GM19193 (cell line): ENCODE measurements at regions not wholly inside any gene's neighbourhood (a gene's known extent, or its start where the extent isn't known, plus 50 kb on each side); places are given as distances from the start of the nearest gene placed in this dataset.

Experiments used
- POLR2A ChIP-seq: IDR thresholded peaks from 4 replicates; pipeline ENCODE4 v1.6.1; 2011; ENCODE audit not compliant: insufficient read depth, insufficient read length; ENCODE audit errors: extremely low read depth

DNA sequence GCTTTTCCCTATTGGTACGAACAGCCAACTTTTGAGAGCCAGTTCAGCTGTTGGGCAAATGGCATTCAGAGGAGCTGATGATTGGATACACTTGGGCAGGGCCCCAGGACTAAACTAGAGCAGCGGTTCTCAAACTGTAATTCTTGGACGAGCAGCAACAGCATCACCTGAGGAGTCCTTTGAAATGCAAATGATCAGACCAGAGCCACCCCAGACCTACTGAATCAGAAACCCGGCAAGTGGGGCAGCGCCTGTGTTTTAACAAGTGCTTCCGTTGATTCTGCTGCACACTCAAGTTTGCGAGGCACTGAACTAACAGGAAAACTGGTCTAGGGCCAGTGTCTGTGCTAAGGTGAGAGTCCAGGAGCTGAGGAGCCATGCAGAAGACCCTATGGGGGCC is 239.7 kb downstream of the UACA start:
- TF ChIP-seq POLR2A = no peak

- TF ChIP-seq POLR2A = no peak
These were observed 240.2 kb downstream of the UACA start for GRCh38 chr15:70523192-70523591.

- no peak for TF ChIP-seq POLR2A
These were observed 240.9 kb downstream of the UACA start for GRCh38 chr15:70522323-70522966.

- TF ChIP-seq POLR2A = no peak
These were observed 241.6 kb downstream of the UACA start for GRCh38 chr15:70521576-70522322.

- TF ChIP-seq POLR2A = no peak
These were observed 243.7 kb downstream of the UACA start for GRCh38 chr15:70519616-70520015.

DNA sequence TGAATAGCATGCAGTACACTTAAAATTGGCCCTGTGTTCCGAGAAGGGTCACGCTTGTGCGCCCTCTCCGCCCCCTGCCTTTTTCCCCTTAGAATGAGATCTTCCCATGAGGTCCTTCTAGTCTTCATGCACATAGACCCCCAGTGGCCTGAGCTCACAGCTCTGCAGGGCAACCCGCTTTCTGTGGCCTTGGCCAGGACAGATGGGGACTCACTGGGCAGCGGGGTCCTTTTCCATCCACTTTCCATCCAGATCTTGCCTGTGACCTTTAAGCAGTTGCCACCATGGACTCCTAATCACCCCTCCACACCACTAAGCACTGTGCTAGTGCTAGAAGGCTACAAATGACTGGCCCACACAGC is 244.4 kb downstream of the UACA start:
- TF ChIP-seq POLR2A = no peak

- TF ChIP-seq POLR2A = no peak
These were observed 245.0 kb downstream of the UACA start for GRCh38 chr15:70518201-70519003.

DNA sequence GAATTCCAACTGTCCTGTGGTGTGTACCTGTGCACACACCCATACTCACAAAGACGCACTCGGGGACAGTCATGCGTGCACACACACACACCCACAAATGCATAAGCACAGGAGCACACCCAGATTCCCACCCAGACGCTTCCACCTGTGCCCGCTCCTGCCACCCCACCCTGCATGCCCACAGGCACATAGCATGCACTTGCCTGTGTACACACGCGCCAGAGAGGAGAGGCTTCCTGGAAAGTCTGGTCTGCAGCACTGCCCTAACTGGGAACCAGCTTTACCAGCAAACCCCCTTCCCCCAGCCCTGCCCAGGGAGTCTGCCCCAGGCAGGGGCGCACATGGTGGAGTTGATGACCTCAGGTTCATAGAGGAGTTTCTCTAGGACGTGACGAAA is 246.2 kb downstream of the UACA start:
- TF ChIP-seq POLR2A = no peak

- no peak for TF ChIP-seq POLR2A
These were observed 246.8 kb downstream of the UACA start for GRCh38 chr15:70516408-70517193.

DNA sequence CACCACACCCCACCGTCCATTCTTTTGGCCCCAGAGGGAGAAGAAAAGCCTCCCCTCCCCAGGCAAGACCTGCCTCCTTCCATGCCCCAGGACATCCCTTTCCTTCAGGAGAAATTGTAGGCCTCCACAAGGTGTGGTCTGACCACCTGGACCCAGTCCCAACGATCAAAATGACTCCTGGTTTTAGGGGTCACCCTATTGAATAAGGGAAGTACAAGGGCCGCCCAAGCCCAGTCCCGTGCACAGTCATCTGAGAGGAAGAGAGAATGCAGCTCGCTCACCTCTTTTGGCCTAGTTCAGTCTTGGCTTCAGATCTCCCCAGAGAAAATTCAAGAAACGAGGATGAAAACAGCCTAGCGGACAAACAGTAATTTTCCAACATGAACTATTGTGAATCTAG is 249.1 kb downstream of the UACA start:
- no peak for TF ChIP-seq POLR2A

DNA sequence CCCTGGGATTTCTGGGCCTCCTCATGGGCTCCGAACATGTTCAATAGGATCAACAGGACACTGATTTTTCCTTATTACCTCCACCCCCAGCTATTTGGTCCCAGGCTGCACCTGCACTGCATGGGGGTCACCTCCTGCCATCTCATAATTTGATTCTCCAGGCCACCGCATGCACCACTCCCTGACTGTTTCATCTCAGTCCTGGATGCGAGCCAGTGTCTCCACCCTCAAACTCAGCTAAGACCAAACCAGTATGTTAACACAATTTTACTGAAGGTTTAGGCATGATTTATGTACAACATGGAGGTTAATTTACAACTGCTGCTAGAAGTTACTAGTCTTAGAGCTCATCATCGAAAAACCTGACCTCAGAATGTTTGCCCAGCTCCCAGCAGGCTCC is 249.5 kb downstream of the UACA start:
- no peak for TF ChIP-seq POLR2A

- TF ChIP-seq POLR2A = no peak
These were observed 250.5 kb downstream of the UACA start for GRCh38 chr15:70512772-70513362.

GRCh38 chr15:70510433-70510832 is 252.9 kb downstream of the UACA start:
- no peak for TF ChIP-seq POLR2A

DNA sequence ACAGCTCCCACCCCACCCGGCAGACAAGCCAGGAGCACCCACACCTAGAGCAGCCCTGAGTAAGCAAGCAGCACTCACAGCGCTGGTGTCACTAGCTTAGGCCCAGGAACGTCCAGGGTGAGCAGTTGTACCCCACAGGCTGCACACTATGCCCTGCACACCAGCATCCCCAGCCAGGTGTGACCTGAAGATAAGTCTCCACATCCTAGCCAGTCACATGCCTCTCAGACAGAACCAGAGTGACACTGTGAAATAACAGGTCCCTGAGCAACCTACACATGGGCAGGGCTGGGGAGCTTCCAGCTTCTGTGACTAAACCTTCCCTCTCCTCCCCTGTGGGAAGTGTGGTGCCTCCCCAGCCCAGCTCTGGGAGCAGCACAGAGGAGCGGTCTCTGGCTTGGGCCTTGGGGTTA is 253.6 kb downstream of the UACA start:
- no peak for TF ChIP-seq POLR2A

DNA sequence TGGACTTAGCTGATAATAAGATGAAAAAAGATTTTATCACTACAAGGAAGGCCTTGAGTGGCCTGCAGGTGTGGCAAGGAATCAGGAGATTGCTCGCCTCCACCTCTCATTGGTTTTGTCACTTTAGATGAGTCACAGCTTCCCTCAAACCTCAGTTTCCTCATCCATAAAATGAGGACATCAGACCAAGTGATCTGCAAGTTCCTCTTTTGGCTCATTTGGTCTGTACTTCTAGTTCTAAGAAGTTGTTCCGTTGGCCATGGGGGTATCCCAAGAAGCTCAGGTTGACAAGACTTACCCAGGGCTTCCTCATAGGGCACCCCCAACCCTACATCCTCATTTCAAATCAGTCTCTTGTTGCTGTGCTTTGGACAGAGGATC is 254.1 kb downstream of the UACA start:
- TF ChIP-seq POLR2A = no peak
